HepG2 (cell line): ENCODE measurements at regions not wholly inside any gene's neighbourhood (a gene's known extent, or its start where the extent isn't known, plus 50 kb on each side); places are given as distances from the start of the nearest gene placed in this dataset.

Experiments used
- FOXO1 ChIP-seq: sonication (generic); formaldehyde crosslinking; IDR thresholded peaks from 2 replicates; pipeline ENCODE4 v1.4.0; 2020; ENCODE audit warnings: missing genetic modification reagents
- NFE2L2 ChIP-seq: fragments of 150-350 bp; IDR thresholded peaks from 2 replicates; pipeline ENCODE4 v1.6.1; 2014; ENCODE audit warnings: low read length
- NFRKB ChIP-seq: fragments of 450-650 bp; IDR thresholded peaks from 2 replicates; pipeline ENCODE4 v1.6.1; 2017
- SRSF9 ChIP-seq: fragments of 200-400 bp; formaldehyde crosslinking; IDR thresholded peaks from 2 replicates; pipeline ENCODE4 v1.6.1; 2018; ENCODE audit warnings: borderline replicate concordance, mild to moderate bottlenecking, low read depth, low read length; ENCODE audit not compliant: insufficient read depth, poor library complexity, severe bottlenecking
- ZNF431 ChIP-seq: sonication (generic); formaldehyde crosslinking; IDR thresholded peaks from 2 replicates; pipeline ENCODE4 v1.9.0; 2022; ENCODE audit warnings: missing genetic modification reagents, low read depth, mild to moderate bottlenecking, borderline replicate concordance
- ZNF660 ChIP-seq: sonication (generic); formaldehyde crosslinking; IDR thresholded peaks from 2 replicates; pipeline ENCODE4 v1.5.1; 2020; ENCODE audit warnings: mild to moderate bottlenecking, low read depth, missing genetic modification reagents, borderline replicate concordance
- ZNF672 ChIP-seq: sonication (generic); formaldehyde crosslinking; IDR thresholded peaks from 2 replicates; pipeline ENCODE4 v1.8.1; 2022; ENCODE audit warnings: missing genetic modification reagents
- ZSCAN31 ChIP-seq: sonication (generic); formaldehyde crosslinking; IDR thresholded peaks from 2 replicates; pipeline ENCODE4 v1.5.0; 2020; ENCODE audit warnings: low read depth, mild to moderate bottlenecking, missing genetic modification reagents
- TF ChIP-seq, protein P1 (sequence below): sonication (generic); formaldehyde crosslinking; conservative IDR thresholded peaks from 2 replicates; pipeline ENCODE4 v1.8.1; 2023; ENCODE audit warnings: missing genetic modification reagents
- TF ChIP-seq, protein P2 (sequence below): sonication (generic); formaldehyde crosslinking; IDR thresholded peaks from 2 replicates; pipeline ENCODE4 v1.5.0; 2020; ENCODE audit warnings: missing genetic modification reagents

DNA sequence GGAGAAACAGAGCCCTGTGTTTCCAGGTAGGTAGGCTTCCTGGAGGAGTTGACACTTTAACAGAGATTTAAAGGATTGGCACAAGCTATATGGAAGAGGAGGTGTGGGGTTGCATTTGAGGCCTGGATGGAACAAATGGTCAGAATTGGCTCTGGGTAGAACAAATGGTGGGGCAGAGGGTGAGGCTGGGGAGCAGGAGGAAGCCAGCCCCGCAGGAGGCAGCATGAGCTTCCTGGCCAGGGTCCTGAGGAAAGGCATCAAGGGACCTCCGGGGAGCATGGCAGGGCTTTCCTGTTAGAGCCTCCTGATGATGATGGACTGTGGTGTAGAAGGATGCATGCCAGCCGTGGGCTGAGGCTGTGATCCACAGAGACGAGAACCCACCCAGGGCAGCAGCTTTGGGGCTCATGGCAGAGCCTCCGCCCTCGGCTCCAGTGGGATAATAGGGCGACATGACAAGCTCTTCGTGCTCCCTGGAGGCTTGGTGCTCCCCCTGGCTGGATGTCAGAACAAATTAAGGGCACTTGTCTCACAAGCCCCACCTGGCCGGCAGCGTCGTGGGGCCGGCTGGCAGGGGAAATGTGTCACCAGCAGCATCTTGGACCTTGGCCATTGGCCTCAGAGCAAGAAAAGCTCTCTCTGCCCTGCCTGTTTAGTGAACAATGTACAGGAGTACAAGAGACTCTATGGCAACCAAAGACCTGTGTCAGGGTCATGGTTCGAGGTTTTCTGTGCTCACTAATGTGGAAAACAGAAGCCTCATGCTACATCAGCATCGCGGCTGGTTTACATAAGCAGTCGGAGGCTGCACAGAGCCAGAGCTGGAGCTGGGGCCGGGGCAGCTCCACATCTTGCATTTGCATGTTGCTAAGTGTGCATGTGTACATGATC lies 153.5 kb downstream of the MYCN start (continued):
- TF ChIP-seq ZNF660 (CRISPR knock-in tag) (no peak), NFRKB (no peak), SRSF9 (no peak), ZSCAN31 (CRISPR knock-in tag) (no peak), FOXO1 (CRISPR knock-in tag) (0 out of 2 replicates have a peak, but pooled peaks have one; percentile 25), NFE2L2 (no peak), ZNF672 (CRISPR knock-in tag) (no peak), ZNF431 (peak; percentile 46; the same call in 1 of the 2 replicates)
- TF ChIP-seq, protein P1, sequence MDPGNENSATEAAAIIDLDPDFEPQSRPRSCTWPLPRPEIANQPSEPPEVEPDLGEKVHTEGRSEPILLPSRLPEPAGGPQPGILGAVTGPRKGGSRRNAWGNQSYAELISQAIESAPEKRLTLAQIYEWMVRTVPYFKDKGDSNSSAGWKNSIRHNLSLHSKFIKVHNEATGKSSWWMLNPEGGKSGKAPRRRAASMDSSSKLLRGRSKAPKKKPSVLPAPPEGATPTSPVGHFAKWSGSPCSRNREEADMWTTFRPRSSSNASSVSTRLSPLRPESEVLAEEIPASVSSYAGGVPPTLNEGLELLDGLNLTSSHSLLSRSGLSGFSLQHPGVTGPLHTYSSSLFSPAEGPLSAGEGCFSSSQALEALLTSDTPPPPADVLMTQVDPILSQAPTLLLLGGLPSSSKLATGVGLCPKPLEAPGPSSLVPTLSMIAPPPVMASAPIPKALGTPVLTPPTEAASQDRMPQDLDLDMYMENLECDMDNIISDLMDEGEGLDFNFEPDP (CRISPR knock-in tag) = no peak
- TF ChIP-seq, protein P2, sequence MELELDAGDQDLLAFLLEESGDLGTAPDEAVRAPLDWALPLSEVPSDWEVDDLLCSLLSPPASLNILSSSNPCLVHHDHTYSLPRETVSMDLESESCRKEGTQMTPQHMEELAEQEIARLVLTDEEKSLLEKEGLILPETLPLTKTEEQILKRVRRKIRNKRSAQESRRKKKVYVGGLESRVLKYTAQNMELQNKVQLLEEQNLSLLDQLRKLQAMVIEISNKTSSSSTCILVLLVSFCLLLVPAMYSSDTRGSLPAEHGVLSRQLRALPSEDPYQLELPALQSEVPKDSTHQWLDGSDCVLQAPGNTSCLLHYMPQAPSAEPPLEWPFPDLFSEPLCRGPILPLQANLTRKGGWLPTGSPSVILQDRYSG (CRISPR knock-in tag) = no peak
